A549 (cell line): ENCODE measurements at regions not wholly inside any gene's neighbourhood (a gene's known extent, or its start where the extent isn't known, plus 50 kb on each side); places are given as distances from the start of the nearest gene placed in this dataset.

Experiments
- ATAC-seq, 2 experiments: fragments of 200-7000 bp in 1 of 2; fragments of >200 bp in 1 of 2; cut with Nextera tagmentation in 1 of 2; cut with Tn5 transposase in 1 of 2; 3 replicates each; pipeline versions ENCODE4 v1.8.0 to v1.9.1; 2018 to 2020; ENCODE audit warnings: mild to moderate bottlenecking in 1 of 2, moderate library complexity in 1 of 2
- CTCF ChIA-PET: fragments of 300-600 bp; sonication (Branson Sonifier 250); formaldehyde crosslinking; extraction: SDS; loops from one replicate; lab custom pipeline; 2021; ENCODE audit warnings: antibody characterized with exemption, inconsistent platforms; lab: Yijun Ruan, JAX
- POLR2A ChIA-PET: fragments of 350-600 bp; formaldehyde crosslinking; extraction: SDS; loops from one replicate; lab custom pipeline; 2021; ENCODE audit warnings: antibody characterized with exemption, inconsistent platforms; lab: Yijun Ruan, JAX
- DNase-seq, 2 experiments: peaks; one replicate each; pipeline versions ENCODE4 v3.0.0 to v3.0.0-alpha.2; 2011 to 2016; ENCODE audit warnings: low read depth in 1 of 2, low spot score in 1 of 2
- FAIRE-seq: peaks from 2 replicates; lab custom pipeline; 2011; peaks lifted over from hg19 to GRCh38; lab: Jason Lieb, UNC
- H3K27ac ChIP-seq, 2 experiments: fragments of >200 bp; sonication (Bioruptor Twin); formaldehyde crosslinking; 3 replicates each; pipeline ENCODE4 v1.5.1; 2016 to 2017
- H3K4me1 ChIP-seq: fragments of >200 bp; sonication (Bioruptor Twin); formaldehyde crosslinking; 3 replicates; pipeline ENCODE4 v1.6.1; 2016
- H3K4me2 ChIP-seq: fragments of >200 bp; sonication (Bioruptor Twin); formaldehyde crosslinking; 3 replicates; pipeline ENCODE4 v1.6.1; 2016
- H3K4me3 ChIP-seq: fragments of >200 bp; sonication (Bioruptor Twin); formaldehyde crosslinking; 3 replicates; pipeline ENCODE4 v1.5.1; 2016
- H3K9me3 ChIP-seq: fragments of >200 bp; sonication (Bioruptor Twin); formaldehyde crosslinking; 3 replicates; pipeline ENCODE4 v1.6.1; 2016
- BCL3 ChIP-seq: fragments of >200 bp; sonication (Bioruptor Twin); formaldehyde crosslinking; IDR thresholded peaks from 3 replicates; pipeline ENCODE4 v1.6.1; 2016
- CBX2 ChIP-seq: fragments of 200-600 bp; sonication (generic); IDR thresholded peaks from 2 replicates; pipeline ENCODE4 v1.6.1; 2016; ENCODE audit warnings: low read depth, mild to moderate bottlenecking, borderline replicate concordance
- CTCF ChIP-seq: fragments of >200 bp; sonication (Bioruptor Twin); formaldehyde crosslinking; IDR thresholded peaks from 3 replicates; pipeline ENCODE4 v1.5.1; 2016
- E2F6 ChIP-seq: IDR thresholded peaks from 2 replicates; pipeline ENCODE4 v1.6.1; 2012; ENCODE audit warnings: low read depth, borderline replicate concordance
- EHF ChIP-seq: fragments of 250-450 bp; sonication (Bioruptor Pico); IDR thresholded peaks from 2 replicates; pipeline ENCODE4 v1.5.0; 2020; ENCODE audit warnings: mild to moderate bottlenecking
- EHMT2 ChIP-seq: fragments of 200-600 bp; sonication (generic); IDR thresholded peaks from 2 replicates; pipeline ENCODE4 v1.6.1; 2016; ENCODE audit warnings: antibody characterized with exemption, low read depth, mild to moderate bottlenecking, moderate library complexity
- GATA3 ChIP-seq: IDR thresholded peaks from 2 replicates; pipeline ENCODE4 v1.6.1; 2012; ENCODE audit warnings: borderline replicate concordance
- HES2 ChIP-seq: fragments of >200 bp; sonication (Bioruptor Twin); formaldehyde crosslinking; IDR thresholded peaks from 2 replicates; pipeline ENCODE4 v1.6.1; 2016
- HOXA7 ChIP-seq: fragments of 250-450 bp; sonication (Bioruptor Pico); IDR thresholded peaks from 2 replicates; pipeline ENCODE4 v1.5.0; 2020; ENCODE audit warnings: mild to moderate bottlenecking, moderate library complexity
- HOXB5 ChIP-seq: fragments of 250-450 bp; sonication (Bioruptor Pico); IDR thresholded peaks from 2 replicates; pipeline ENCODE4 v1.5.0; 2020; ENCODE audit warnings: mild to moderate bottlenecking, moderate library complexity
- JUNB ChIP-seq: fragments of >200 bp; sonication (Bioruptor Twin); formaldehyde crosslinking; IDR thresholded peaks from 2 replicates; pipeline ENCODE4 v1.6.1; 2016
- MAZ ChIP-seq: fragments of 150-350 bp; IDR thresholded peaks from 2 replicates; pipeline ENCODE4 v1.6.1; 2014; ENCODE audit warnings: antibody characterized with exemption, low read depth, low read length, borderline replicate concordance
- NFE2L2 ChIP-seq: fragments of 150-350 bp; conservative IDR thresholded peaks from 2 replicates; pipeline ENCODE4 v1.6.1; 2014; ENCODE audit warnings: low read length
- NR3C1 ChIP-seq: fragments of >200 bp; sonication (Bioruptor Twin); formaldehyde crosslinking; IDR thresholded peaks from 3 replicates; pipeline ENCODE4 v1.6.1; 2017
- POLR2AphosphoS2 ChIP-seq: conservative IDR thresholded peaks from 2 replicates; pipeline ENCODE4 v1.6.1; 2012; ENCODE audit warnings: low read length, improper control_type of control experiment, inconsistent platforms
- RARB ChIP-seq: fragments of 250-450 bp; sonication (Bioruptor Pico); IDR thresholded peaks from 2 replicates; pipeline ENCODE4 v1.8.0; 2021; ENCODE audit warnings: mild to moderate bottlenecking, moderate library complexity
- RCOR1 ChIP-seq: fragments of 150-350 bp; IDR thresholded peaks from 2 replicates; pipeline ENCODE4 v1.6.1; 2014; ENCODE audit warnings: antibody characterized with exemption, low read length, low read depth
- SMC3 ChIP-seq: fragments of >200 bp; sonication (Bioruptor Twin); formaldehyde crosslinking; IDR thresholded peaks from 3 replicates; pipeline ENCODE4 v1.6.1; 2018; ENCODE audit warnings: inconsistent platforms
- TFCP2L1 ChIP-seq: fragments of 250-450 bp; sonication (Bioruptor Pico); IDR thresholded peaks from 2 replicates; pipeline ENCODE4 v1.5.0; 2021; ENCODE audit warnings: mild to moderate bottlenecking
- ZC3H11A ChIP-seq: fragments of 450-650 bp; IDR thresholded peaks from 2 replicates; pipeline ENCODE4 v1.6.1; 2014; ENCODE audit warnings: antibody characterized with exemption, mild to moderate bottlenecking
- ZFP36 ChIP-seq: fragments of 450-650 bp; IDR thresholded peaks from 2 replicates; pipeline ENCODE4 v1.6.1; 2014; ENCODE audit warnings: borderline replicate concordance; ENCODE audit not compliant: partially characterized antibody
- ZNF302 ChIP-seq: fragments of 250-450 bp; sonication (Bioruptor Pico); IDR thresholded peaks from 2 replicates; pipeline ENCODE4 v1.9.0; 2021; ENCODE audit warnings: inconsistent platforms, mild to moderate bottlenecking, moderate library complexity
- WGBS: methylation state at CpG from one replicate; pipeline ENCODE4 v1.1.6; 2017; ENCODE audit errors: missing lambda C conversion rate; 5-methylcytosine and 5-hydroxymethylcytosine counted together

- ChIA-PET CTCF (no interaction called here), POLR2A (no interaction called here)
- ATAC-seq (no peak), DNase-seq (no peak), FAIRE-seq (no peak)
- 59% methylated on average over 3 of the region's 3 CpGs for WGBS
- no peak for TF ChIP-seq ZFP36
- no peak for TF ChIP-seq E2F6
- TF ChIP-seq GATA3 = no peak
- TF ChIP-seq MAZ = no peak
- TF ChIP-seq EHF (CRISPR knock-in tag) = no peak
- TF ChIP-seq HES2 = no peak
- no peak for TF ChIP-seq ZC3H11A
- Histone ChIP-seq H3K27ac (no peak overlapping the region), H3K4me1 (peaks cover 38% of the 10 kb centered on the region), H3K9me3 (no peaks in the 10 kb centered on the region), H3K4me2 (no peak overlapping the region), H3K4me3 (no peak overlapping the region)
Measured at GRCh38 chr11:15660496-15660895, 545.8 kb downstream of the INSC start.

- ATAC-seq = peak in 1 of 2 experiments; percentile 18; a peak in 1 of 6 replicates
- ChIA-PET POLR2A (no interaction called here), CTCF (interaction anchor here (2.3 kb wide), 1 partner anchor 12 kb away, joined by 10 read pairs; no protein-coding TSS in a partner anchor)
- no peak for FAIRE-seq
- no peak for TF ChIP-seq RARB (CRISPR knock-in tag)
- TF ChIP-seq BCL3 = no peak
- TF ChIP-seq HOXB5 (CRISPR knock-in tag) = no peak
- no peak for TF ChIP-seq GATA3
- no peak for TF ChIP-seq HOXA7
- TF ChIP-seq TFCP2L1 = no peak
- TF ChIP-seq NFE2L2 = no peak
- TF ChIP-seq CTCF = no peak
- no peak for TF ChIP-seq NR3C1
- TF ChIP-seq ZC3H11A = no peak
- TF ChIP-seq CBX2 = no peak
- no peak for TF ChIP-seq ZNF302
- TF ChIP-seq POLR2AphosphoS2 = no peak
- TF ChIP-seq E2F6 = no peak
- TF ChIP-seq RCOR1 = no peak
- no peak for TF ChIP-seq EHMT2
- no peak for TF ChIP-seq SMC3
- TF ChIP-seq JUNB = no peak
- Histone ChIP-seq H3K4me3 (no peak overlapping the region), H3K4me1 (peaks cover 41% of the 10 kb centered on the region), H3K4me2 (peak overlapping the region; percentile 20; the same call in 1 of the 3 replicates), H3K9me3 (peaks cover 6% of the 10 kb centered on the region; the same call in 1 of the 3 replicates), H3K27ac (peak overlapping the region in 1 of 2 experiments; percentile 41; a peak in 1 of 6 replicates)
- peak in 1 of 2 experiments; percentile 24 for DNase-seq
- WGBS = 0% methylated on average over 1 of the region's 1 CpG
Measured at GRCh38 chr11:15662285-15662684, 547.6 kb downstream of the INSC start.
